IMR-90 (cell line): ENCODE measurements at regions not wholly inside any gene's neighbourhood (a gene's known extent, or its start where the extent isn't known, plus 50 kb on each side); places are given as distances from the start of the nearest gene placed in this dataset.

Source experiments
- ATAC-seq: fragments of 200-7000 bp; cut with Tn5 transposase; 2 replicates; pipeline ENCODE4 v1.9.1; 2020; ENCODE audit warnings: low read depth, mild to moderate bottlenecking, moderate library complexity
- BruUV-seq: library from RNA; stranded (reverse); fragments of 400-500 nt; replicated peaks from 2 replicates; lab custom pipeline; 2021; lab: Mats Ljungman, UMichigan
- CTCF ChIA-PET: fragments of 300-600 bp; formaldehyde crosslinking; extraction: SDS; loops from one replicate; lab custom pipeline; 2021; ENCODE audit warnings: antibody characterized with exemption; lab: Yijun Ruan, JAX
- POLR2A ChIA-PET: fragments of 300-600 bp; sonication (Branson Sonifier 250); formaldehyde crosslinking; loops from one replicate; lab custom pipeline; 2022; ENCODE audit warnings: antibody characterized with exemption; ENCODE audit not compliant: unreplicated experiment; lab: Charles Lee
- DNase-seq: peaks from one replicate; pipeline ENCODE4 v3.0.0; 2013
- H2AFZ ChIP-seq: replicated peaks from 2 replicates; pipeline ENCODE3; 2013; ENCODE audit warnings: low read length, mild to moderate bottlenecking; ENCODE audit not compliant: poor library complexity
- H2AK5ac ChIP-seq: 2 replicates; pipeline ENCODE4 v1.6.1; 2013; ENCODE audit warnings: low read depth, low read length, inconsistent platforms
- H2AK9ac ChIP-seq: replicated peaks from 2 replicates; pipeline ENCODE3; 2013; ENCODE audit warnings: mild to moderate bottlenecking, low read depth, low read length, moderate library complexity; ENCODE audit not compliant: poor library complexity
- H2BK120ac ChIP-seq: 2 replicates; pipeline ENCODE4 v1.6.1; 2013; ENCODE audit warnings: low read depth, low read length, inconsistent platforms
- H2BK15ac ChIP-seq: 3 replicates; pipeline ENCODE4 v1.6.1; 2013; ENCODE audit warnings: low read depth, low read length, inconsistent platforms
- H2BK20ac ChIP-seq: 2 replicates; pipeline ENCODE4 v1.6.1; 2013; ENCODE audit warnings: low read depth, mild to moderate bottlenecking, inconsistent platforms, low read length, moderate library complexity
- H2BK5ac ChIP-seq: 2 replicates; pipeline ENCODE4 v1.6.1; 2013; ENCODE audit warnings: mild to moderate bottlenecking, low read depth, low read length, inconsistent platforms; ENCODE audit not compliant: poor library complexity, severe bottlenecking
- H3K14ac ChIP-seq: replicated peaks from 2 replicates; pipeline ENCODE4 v1.6.1; 2013; ENCODE audit warnings: low read depth, low read length, inconsistent platforms
- H3K18ac ChIP-seq: 2 replicates; pipeline ENCODE4 v1.6.1; 2013; ENCODE audit warnings: low read depth, low read length, control low read depth
- H3K23ac ChIP-seq: 2 replicates; pipeline ENCODE4 v1.6.1; 2013; ENCODE audit warnings: low read depth, low read length, inconsistent platforms
- H3K27ac ChIP-seq: 2 replicates; pipeline ENCODE4 v1.5.1; 2013; ENCODE audit warnings: mild to moderate bottlenecking, control low read depth, low read length; ENCODE audit not compliant: insufficient read depth
- H3K27me3 ChIP-seq: 2 replicates; pipeline ENCODE4 v1.6.1; 2013; ENCODE audit warnings: low read length; ENCODE audit not compliant: control insufficient read depth, insufficient read depth
- H3K36me3 ChIP-seq: 2 replicates; pipeline ENCODE4 v1.6.1; 2013; ENCODE audit warnings: low read length, mixed read lengths; ENCODE audit not compliant: control insufficient read depth, insufficient read depth
- H3K4ac ChIP-seq: 2 replicates; pipeline ENCODE4 v1.6.1; 2013; ENCODE audit warnings: low read depth, low read length, inconsistent platforms
- H3K4me1 ChIP-seq: 2 replicates; pipeline ENCODE4 v1.6.1; 2013; ENCODE audit warnings: low read length, mixed read lengths; ENCODE audit not compliant: control insufficient read depth, insufficient read depth
- H3K4me2 ChIP-seq: 2 replicates; pipeline ENCODE4 v1.6.1; 2013; ENCODE audit warnings: low read depth, mild to moderate bottlenecking, control low read depth, low read length, moderate library complexity
- H3K4me3 ChIP-seq: 2 replicates; pipeline ENCODE4 v1.5.1; 2013; ENCODE audit warnings: low read depth, mild to moderate bottlenecking, control low read depth, low read length, moderate library complexity; ENCODE audit not compliant: insufficient read depth
- H3K56ac ChIP-seq: 2 replicates; pipeline ENCODE4 v1.6.1; 2013; ENCODE audit warnings: low read length, inconsistent platforms; ENCODE audit not compliant: insufficient read depth; ENCODE audit errors: extremely low read depth
- H3K79me1 ChIP-seq, 2 experiments: 2 replicates each; pipeline ENCODE4 v1.6.1; 2013; ENCODE audit warnings: low read length in 2 of 2, inconsistent platforms in 1 of 2, low read depth in 1 of 2
- H3K9ac ChIP-seq: 2 replicates; pipeline ENCODE4 v1.6.1; 2013; ENCODE audit warnings: low read depth, low read length, control low read depth
- H3K9me1 ChIP-seq: 2 replicates; pipeline ENCODE4 v1.6.1; 2013; ENCODE audit warnings: low read length, inconsistent platforms; ENCODE audit not compliant: insufficient read depth
- H3K9me3 ChIP-seq: 2 replicates; pipeline ENCODE4 v1.6.1; 2013; ENCODE audit warnings: low read length; ENCODE audit not compliant: control insufficient read depth, insufficient read depth
- H4K20me1 ChIP-seq: 2 replicates; pipeline ENCODE4 v1.6.1; 2013; ENCODE audit warnings: low read length, inconsistent platforms; ENCODE audit not compliant: insufficient read depth
- H4K5ac ChIP-seq: 2 replicates; pipeline ENCODE4 v1.6.1; 2013; ENCODE audit warnings: mild to moderate bottlenecking, low read depth, low read length, control low read depth
- H4K8ac ChIP-seq, 2 experiments: 2 replicates each; pipeline ENCODE4 v1.6.1; 2013; ENCODE audit warnings: low read depth in 2 of 2, low read length in 2 of 2, control low read depth in 1 of 2, inconsistent platforms in 1 of 2
- H4K91ac ChIP-seq: 2 replicates; pipeline ENCODE4 v1.6.1; 2013; ENCODE audit warnings: low read depth, low read length, inconsistent platforms; ENCODE audit not compliant: insufficient read depth
- CEBPB ChIP-seq: IDR thresholded peaks from 2 replicates; pipeline ENCODE4 v1.6.1; 2012; ENCODE audit warnings: low read depth, low read length, improper control_type of control experiment
- MAFK ChIP-seq: IDR thresholded peaks from 2 replicates; pipeline ENCODE4 v1.6.1; 2012; ENCODE audit warnings: low read depth, low read length, improper control_type of control experiment
- MXI1 ChIP-seq: IDR thresholded peaks from 2 replicates; pipeline ENCODE4 v1.6.1; 2012; ENCODE audit warnings: low read depth, mild to moderate bottlenecking, low read length, moderate library complexity, borderline replicate concordance
- RAD21 ChIP-seq: IDR thresholded peaks from 2 replicates; pipeline ENCODE4 v1.6.1; 2012; ENCODE audit warnings: low read length, improper control_type of control experiment
- RCOR1 ChIP-seq: IDR thresholded peaks from 2 replicates; pipeline ENCODE4 v1.6.1; 2012; ENCODE audit warnings: mild to moderate bottlenecking, low read length, improper control_type of control experiment; ENCODE audit not compliant: insufficient replicate concordance
- RFX5 ChIP-seq: IDR thresholded peaks from 2 replicates; pipeline ENCODE4 v1.8.0; 2012; ENCODE audit warnings: low read depth, mild to moderate bottlenecking, low read length, moderate library complexity
- SMC3 ChIP-seq: fragments of 150-350 bp; IDR thresholded peaks from 2 replicates; pipeline ENCODE4 v1.6.1; 2016; ENCODE audit warnings: low read depth, mild to moderate bottlenecking, antibody characterized with exemption, low read length, moderate library complexity
- WGBS, 2 experiments: methylation state at CpG; one replicate each; pipeline versions ENCODE4 v1.1.5 to v1.1.7; 2013; ENCODE audit warnings: missing lambda C conversion rate in 2 of 2; ENCODE audit not compliant: insufficient read length in 1 of 2; ENCODE audit errors: extremely low coverage in 2 of 2; 5-methylcytosine and 5-hydroxymethylcytosine counted together
- dilution Hi-C: fragments of 300-500 bp; cut with HindIII; formaldehyde crosslinking; loops from one replicate; pipeline ENCODE4 v1.14.3; 2018; ENCODE audit warnings: low sequenced_read_pairs; ENCODE audit not compliant: unreplicated experiment
- in situ Hi-C: fragments of 300-500 bp; cut with MboI; formaldehyde crosslinking; loops from 3 replicates; pipeline ENCODE4 v1.14.3; 2019; ENCODE audit warnings: low sequenced_read_pairs, inconsistent platforms, mixed read lengths
- intact Hi-C: fragments of 100-400 bp; cut with micrococcal nuclease; formaldehyde crosslinking; loops from 2 replicates; pipeline ENCODE4 v1.10.0; 2022
- TF ChIP-seq, protein P1 (sequence below): conservative IDR thresholded peaks from 2 replicates; pipeline ENCODE4 v1.5.1; 2012; ENCODE audit warnings: mild to moderate bottlenecking, low read depth, low read length, improper control_type of control experiment

- Histone ChIP-seq H4K91ac (no peak overlapping the region), H3K9me1 (no peaks in the 10 kb centered on the region), H2BK120ac (no peak overlapping the region), H4K20me1 (no peaks in the 10 kb centered on the region), H3K79me1 (no peaks in the 10 kb centered on the region), H3K36me3 (no peaks in the 10 kb centered on the region), H3K9ac (no peak overlapping the region), H3K23ac (no peak overlapping the region), H2BK20ac (no peak overlapping the region), H3K14ac (no peak overlapping the region), H2AK9ac (no peak overlapping the region), H3K4me1 (no peaks in the 10 kb centered on the region), H2AK5ac (no peak overlapping the region), H4K5ac (no peak overlapping the region), H3K27ac (no peak overlapping the region), H3K4me3 (no peak overlapping the region), H2BK15ac (no peak overlapping the region), H2BK5ac (no peak overlapping the region), H3K18ac (no peak overlapping the region), H3K9me3 (no peaks in the 10 kb centered on the region), H3K4me2 (no peak overlapping the region), H3K56ac (no peak overlapping the region), H3K4ac (no peak overlapping the region), H2AFZ (no peak overlapping the region), H3K27me3 (no peaks in the 10 kb centered on the region), H4K8ac (no peak overlapping the region)
- WGBS, 2 experiments: 60% methylated on average over 2 of the region's 6 CpGs; no CpG with 5 or more reads in 1 of the 2 experiments
- intact Hi-C loops: no loop called here
- ChIA-PET CTCF (no interaction called here), POLR2A (no interaction called here)
- BruUV-seq: no TSS peak
- dilution Hi-C loops: no loop called here
- in situ Hi-C loops: no loop called here
- 0 out of 2 replicates have a peak, but pooled peaks have one; percentile 11 for ATAC-seq
- TF ChIP-seq, protein P1, sequence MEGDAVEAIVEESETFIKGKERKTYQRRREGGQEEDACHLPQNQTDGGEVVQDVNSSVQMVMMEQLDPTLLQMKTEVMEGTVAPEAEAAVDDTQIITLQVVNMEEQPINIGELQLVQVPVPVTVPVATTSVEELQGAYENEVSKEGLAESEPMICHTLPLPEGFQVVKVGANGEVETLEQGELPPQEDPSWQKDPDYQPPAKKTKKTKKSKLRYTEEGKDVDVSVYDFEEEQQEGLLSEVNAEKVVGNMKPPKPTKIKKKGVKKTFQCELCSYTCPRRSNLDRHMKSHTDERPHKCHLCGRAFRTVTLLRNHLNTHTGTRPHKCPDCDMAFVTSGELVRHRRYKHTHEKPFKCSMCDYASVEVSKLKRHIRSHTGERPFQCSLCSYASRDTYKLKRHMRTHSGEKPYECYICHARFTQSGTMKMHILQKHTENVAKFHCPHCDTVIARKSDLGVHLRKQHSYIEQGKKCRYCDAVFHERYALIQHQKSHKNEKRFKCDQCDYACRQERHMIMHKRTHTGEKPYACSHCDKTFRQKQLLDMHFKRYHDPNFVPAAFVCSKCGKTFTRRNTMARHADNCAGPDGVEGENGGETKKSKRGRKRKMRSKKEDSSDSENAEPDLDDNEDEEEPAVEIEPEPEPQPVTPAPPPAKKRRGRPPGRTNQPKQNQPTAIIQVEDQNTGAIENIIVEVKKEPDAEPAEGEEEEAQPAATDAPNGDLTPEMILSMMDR: no peak
- TF ChIP-seq RFX5 (no peak), CEBPB (no peak), MXI1 (no peak), RCOR1 (no peak), SMC3 (no peak), RAD21 (no peak), MAFK (no peak)
- DNase-seq: no peak
Measured at GRCh38 chr1:221141606-221142285, 262.5 kb downstream of the HLX start.
